Right lobe of liver (tissue), 4 donors: ENCODE measurements at regions not wholly inside any gene's neighbourhood (a gene's known extent, or its start where the extent isn't known, plus 50 kb on each side); places are given as distances from the start of the nearest gene placed in this dataset.

Source experiments
- POLR2A ChIP-seq: fragments of 450-650 bp; IDR thresholded peaks from one replicate; pipeline ENCODE4 v1.6.1; 2017; ENCODE audit warnings: antibody characterized with exemption, mild to moderate bottlenecking
- TF ChIP-seq, protein P1 (sequence below), 4 donors: fragments of 200-600 bp in 3 of 4; fragments of 450-650 bp in 1 of 4; IDR thresholded peaks; one replicate each; pipeline versions ENCODE4 v1.5.1 to v1.8.0; 2016 to 2022; ENCODE audit warnings: antibody characterized with exemption in 4 of 4, mild to moderate bottlenecking in 2 of 4
- donor health status: DM: no; HTN: no; CAD: no.
- donor health status: DM: no; HTN: no; CAD: no.
- donor health status: DM: no; HTN: yes; CAD: no.

DNA sequence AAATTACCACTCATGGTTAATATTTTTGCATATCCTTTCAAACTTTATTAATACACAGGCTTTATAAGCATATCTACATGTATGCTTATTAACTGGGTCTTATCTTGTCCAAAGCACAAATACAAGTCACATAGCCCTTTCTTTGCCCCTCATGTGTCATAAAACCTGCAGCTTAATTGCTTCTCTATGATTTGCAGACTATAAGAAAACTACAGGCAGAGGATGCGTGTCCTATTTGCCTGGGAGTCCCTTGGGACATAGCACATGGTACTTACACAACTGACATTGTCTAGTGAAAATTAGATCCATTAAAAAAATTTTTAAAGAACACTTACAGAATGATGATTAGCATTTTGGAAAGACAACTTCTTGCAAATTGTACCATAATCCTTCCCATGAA lies 190.5 kb upstream of the PLEKHA5 start:
- TF ChIP-seq, protein P1, sequence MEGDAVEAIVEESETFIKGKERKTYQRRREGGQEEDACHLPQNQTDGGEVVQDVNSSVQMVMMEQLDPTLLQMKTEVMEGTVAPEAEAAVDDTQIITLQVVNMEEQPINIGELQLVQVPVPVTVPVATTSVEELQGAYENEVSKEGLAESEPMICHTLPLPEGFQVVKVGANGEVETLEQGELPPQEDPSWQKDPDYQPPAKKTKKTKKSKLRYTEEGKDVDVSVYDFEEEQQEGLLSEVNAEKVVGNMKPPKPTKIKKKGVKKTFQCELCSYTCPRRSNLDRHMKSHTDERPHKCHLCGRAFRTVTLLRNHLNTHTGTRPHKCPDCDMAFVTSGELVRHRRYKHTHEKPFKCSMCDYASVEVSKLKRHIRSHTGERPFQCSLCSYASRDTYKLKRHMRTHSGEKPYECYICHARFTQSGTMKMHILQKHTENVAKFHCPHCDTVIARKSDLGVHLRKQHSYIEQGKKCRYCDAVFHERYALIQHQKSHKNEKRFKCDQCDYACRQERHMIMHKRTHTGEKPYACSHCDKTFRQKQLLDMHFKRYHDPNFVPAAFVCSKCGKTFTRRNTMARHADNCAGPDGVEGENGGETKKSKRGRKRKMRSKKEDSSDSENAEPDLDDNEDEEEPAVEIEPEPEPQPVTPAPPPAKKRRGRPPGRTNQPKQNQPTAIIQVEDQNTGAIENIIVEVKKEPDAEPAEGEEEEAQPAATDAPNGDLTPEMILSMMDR (IDR thresholded peaks at IDR 0.05), result no peak
- TF ChIP-seq POLR2A, result no peak
